HEK293 (cell line): ENCODE measurements at regions not wholly inside any gene's neighbourhood (a gene's known extent, or its start where the extent isn't known, plus 50 kb on each side); places are given as distances from the start of the nearest gene placed in this dataset.

Source experiments
- CTCF ChIA-PET: fragments of 350-600 bp; formaldehyde crosslinking; extraction: SDS; loops from one replicate; lab custom pipeline; 2021; ENCODE audit warnings: antibody characterized with exemption; lab: Yijun Ruan, JAX
- POLR2A ChIA-PET: fragments of 300-600 bp; formaldehyde crosslinking; extraction: SDS; loops from one replicate; lab custom pipeline; 2020; ENCODE audit warnings: antibody characterized with exemption, inconsistent platforms; lab: Yijun Ruan, JAX
- H3K27ac ChIP-seq: fragments of 200-500 bp; sonication (Bioruptor generic); 2 replicates; pipeline ENCODE4 v1.5.1; 2014; ENCODE audit warnings: low read depth, low read length, control low read depth, inconsistent platforms; ENCODE audit errors: extremely low read depth
- H3K36me3 ChIP-seq, 2 experiments: fragments of 200-500 bp in 1 of 2; sonication (Bioruptor generic) in 1 of 2; 1 replicate in 1 of 2; 2 replicates in 1 of 2; pipeline ENCODE4 v1.5.1; 2014 to 2017; ENCODE audit warnings: inconsistent platforms in 2 of 2, low read length in 2 of 2; ENCODE audit not compliant: control insufficient read depth in 2 of 2, insufficient read depth in 1 of 2
- H3K4me1 ChIP-seq: fragments of 200-500 bp; sonication (Bioruptor generic); 2 replicates; pipeline ENCODE4 v1.5.1; 2014; ENCODE audit warnings: mild to moderate bottlenecking, low read length, inconsistent platforms; ENCODE audit not compliant: control insufficient read depth, insufficient read depth
- H3K4me3 ChIP-seq: 2 replicates; pipeline ENCODE4 v1.5.1; 2011; ENCODE audit warnings: low read depth, mild to moderate bottlenecking, control low read depth, low read length, moderate library complexity
- H3K9me3 ChIP-seq: fragments of 200-500 bp; sonication (Bioruptor generic); 2 replicates; pipeline ENCODE4 v1.5.1; 2014; ENCODE audit warnings: low read depth, low read length, inconsistent platforms; ENCODE audit not compliant: control insufficient read depth, insufficient read depth
- FEZF1 ChIP-seq: fragments of 450-650 bp; formaldehyde crosslinking; IDR thresholded peaks from 2 replicates; pipeline ENCODE4 v1.5.1; 2016; ENCODE audit warnings: missing biosample characterization, missing genetic modification characterization
- PRDM1 ChIP-seq: fragments of 450-650 bp; formaldehyde crosslinking; IDR thresholded peaks from 2 replicates; pipeline ENCODE4; 2016; ENCODE audit warnings: missing biosample characterization, missing genetic modification characterization
- PRDM2 ChIP-seq: fragments of 450-650 bp; formaldehyde crosslinking; IDR thresholded peaks from 2 replicates; pipeline ENCODE4 v1.5.1; 2016; ENCODE audit warnings: missing biosample characterization, missing genetic modification characterization, borderline replicate concordance
- SALL2 ChIP-seq: fragments of 450-650 bp; formaldehyde crosslinking; IDR thresholded peaks from 2 replicates; pipeline ENCODE4 v1.5.0; 2017; ENCODE audit warnings: missing biosample characterization, mild to moderate bottlenecking, missing genetic modification characterization, borderline replicate concordance
- SCRT1 ChIP-seq: fragments of 450-650 bp; formaldehyde crosslinking; IDR thresholded peaks from 2 replicates; pipeline ENCODE4 v1.5.1; 2016; ENCODE audit warnings: missing biosample characterization, missing genetic modification characterization, borderline replicate concordance
- SCRT2 ChIP-seq: fragments of 450-650 bp; formaldehyde crosslinking; IDR thresholded peaks from 2 replicates; pipeline ENCODE4 v1.5.1; 2016; ENCODE audit warnings: missing biosample characterization, missing genetic modification characterization
- TRIM28 ChIP-seq: IDR thresholded peaks from 2 replicates; pipeline ENCODE4 v1.6.1; 2011; ENCODE audit warnings: low read length, control low read depth, borderline replicate concordance
- ZNF335 ChIP-seq: fragments of 450-650 bp; formaldehyde crosslinking; conservative IDR thresholded peaks from 2 replicates; pipeline ENCODE4 v1.5.1; 2016; ENCODE audit warnings: missing biosample characterization, missing genetic modification characterization
- ZNF341 ChIP-seq: fragments of 450-650 bp; formaldehyde crosslinking; IDR thresholded peaks from 2 replicates; pipeline ENCODE4; 2016; ENCODE audit warnings: low read depth, missing biosample characterization, missing genetic modification characterization
- ZNF354C ChIP-seq: fragments of 450-650 bp; formaldehyde crosslinking; IDR thresholded peaks from 2 replicates; pipeline ENCODE4 v1.5.1; 2016; ENCODE audit warnings: missing biosample characterization, missing genetic modification characterization, low read depth, borderline replicate concordance
- ZNF391 ChIP-seq: fragments of 450-650 bp; formaldehyde crosslinking; IDR thresholded peaks from 2 replicates; pipeline ENCODE4 v1.5.1; 2016; ENCODE audit warnings: low read depth, missing biosample characterization, missing genetic modification characterization, borderline replicate concordance
- ZNF501 ChIP-seq: fragments of 450-650 bp; formaldehyde crosslinking; IDR thresholded peaks from 2 replicates; pipeline ENCODE4 v1.5.1; 2016; ENCODE audit warnings: missing biosample characterization, missing genetic modification characterization
- ZNF530 ChIP-seq: fragments of 450-650 bp; formaldehyde crosslinking; IDR thresholded peaks from 2 replicates; pipeline ENCODE4 v1.5.1; 2016; ENCODE audit warnings: low read depth, missing biosample characterization, missing genetic modification characterization
- ZNF558 ChIP-seq: fragments of 450-650 bp; formaldehyde crosslinking; IDR thresholded peaks from 2 replicates; pipeline ENCODE4 v1.5.1; 2016; ENCODE audit warnings: missing biosample characterization, missing genetic modification characterization
- ZNF561 ChIP-seq: fragments of 450-650 bp; IDR thresholded peaks from 2 replicates; pipeline ENCODE4 v1.5.1; 2018; ENCODE audit warnings: missing biosample characterization, missing genetic modification characterization, borderline replicate concordance
- ZNF600 ChIP-seq: fragments of 450-650 bp; formaldehyde crosslinking; IDR thresholded peaks from 2 replicates; pipeline ENCODE4 v1.5.1; 2016; ENCODE audit warnings: missing biosample characterization, missing genetic modification characterization
- ZNF701 ChIP-seq: fragments of 450-650 bp; formaldehyde crosslinking; IDR thresholded peaks from 2 replicates; pipeline ENCODE4 v1.5.1; 2016; ENCODE audit warnings: missing biosample characterization, missing genetic modification characterization
- TF ChIP-seq, protein P1 (sequence below): fragments of 450-650 bp; formaldehyde crosslinking; conservative IDR thresholded peaks from 2 replicates; pipeline ENCODE4 v1.5.1; 2016; ENCODE audit warnings: low read depth, missing biosample characterization, missing genetic modification characterization

DNA sequence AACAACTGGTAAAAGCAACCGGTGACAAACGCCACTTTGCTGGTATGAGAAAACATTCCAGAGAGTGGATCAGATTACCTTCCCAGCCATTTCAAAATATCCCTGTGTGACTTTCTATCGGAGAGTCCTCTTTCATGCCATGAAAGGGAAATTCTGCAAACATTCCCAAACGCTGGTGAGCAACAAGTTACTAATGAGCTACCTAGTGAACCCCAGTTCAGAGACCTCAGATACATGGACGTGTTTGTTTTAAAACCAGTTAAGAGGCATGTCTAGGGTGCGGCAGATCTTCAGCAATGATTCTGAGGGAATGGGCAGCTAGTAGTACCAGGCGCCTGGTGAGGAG is 418.2 kb upstream of the NR2F2 start:
- H3K36me3 ChIP-seq, result no peaks in the 10 kb centered on the region
- H3K4me3 ChIP-seq, result no peak overlapping the region
- no peaks in the 10 kb centered on the region for H3K9me3 ChIP-seq
- TF ChIP-seq PRDM1 (tag by site-specific recombination), result peak; percentile 74
- TF ChIP-seq FEZF1 (tag by site-specific recombination), result peak; percentile 89
- peak; percentile 29; the same call in 1 of the 2 replicates for TF ChIP-seq ZNF335
- TF ChIP-seq, protein P1, sequence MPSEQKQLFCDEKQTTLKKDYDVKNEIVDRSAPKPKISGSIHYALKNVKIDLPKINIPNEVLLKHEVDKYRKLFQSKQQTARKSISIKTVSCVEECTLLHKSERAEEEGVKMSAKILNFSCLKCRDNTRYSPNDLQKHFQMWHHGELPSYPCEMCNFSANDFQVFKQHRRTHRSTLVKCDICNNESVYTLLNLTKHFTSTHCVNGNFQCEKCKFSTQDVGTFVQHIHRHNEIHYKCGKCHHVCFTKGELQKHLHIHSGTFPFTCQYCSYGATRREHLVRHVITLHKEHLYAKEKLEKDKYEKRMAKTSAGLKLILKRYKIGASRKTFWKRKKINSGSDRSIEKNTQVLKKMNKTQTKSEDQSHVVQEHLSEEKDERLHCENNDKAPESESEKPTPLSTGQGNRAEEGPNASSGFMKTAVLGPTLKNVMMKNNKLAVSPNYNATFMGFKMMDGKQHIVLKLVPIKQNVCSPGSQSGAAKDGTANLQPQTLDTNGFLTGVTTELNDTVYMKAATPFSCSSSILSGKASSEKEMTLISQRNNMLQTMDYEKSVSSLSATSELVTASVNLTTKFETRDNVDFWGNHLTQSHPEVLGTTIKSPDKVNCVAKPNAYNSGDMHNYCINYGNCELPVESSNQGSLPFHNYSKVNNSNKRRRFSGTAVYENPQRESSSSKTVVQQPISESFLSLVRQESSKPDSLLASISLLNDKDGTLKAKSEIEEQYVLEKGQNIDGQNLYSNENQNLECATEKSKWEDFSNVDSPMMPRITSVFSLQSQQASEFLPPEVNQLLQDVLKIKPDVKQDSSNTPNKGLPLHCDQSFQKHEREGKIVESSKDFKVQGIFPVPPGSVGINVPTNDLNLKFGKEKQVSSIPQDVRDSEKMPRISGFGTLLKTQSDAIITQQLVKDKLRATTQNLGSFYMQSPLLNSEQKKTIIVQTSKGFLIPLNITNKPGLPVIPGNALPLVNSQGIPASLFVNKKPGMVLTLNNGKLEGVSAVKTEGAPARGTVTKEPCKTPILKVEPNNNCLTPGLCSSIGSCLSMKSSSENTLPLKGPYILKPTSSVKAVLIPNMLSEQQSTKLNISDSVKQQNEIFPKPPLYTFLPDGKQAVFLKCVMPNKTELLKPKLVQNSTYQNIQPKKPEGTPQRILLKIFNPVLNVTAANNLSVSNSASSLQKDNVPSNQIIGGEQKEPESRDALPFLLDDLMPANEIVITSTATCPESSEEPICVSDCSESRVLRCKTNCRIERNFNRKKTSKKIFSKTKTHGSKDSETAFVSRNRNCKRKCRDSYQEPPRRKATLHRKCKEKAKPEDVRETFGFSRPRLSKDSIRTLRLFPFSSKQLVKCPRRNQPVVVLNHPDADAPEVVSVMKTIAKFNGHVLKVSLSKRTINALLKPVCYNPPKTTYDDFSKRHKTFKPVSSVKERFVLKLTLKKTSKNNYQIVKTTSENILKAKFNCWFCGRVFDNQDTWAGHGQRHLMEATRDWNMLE (tag by site-specific recombination), result 0 out of 2 replicates have a peak, but pooled peaks have one; percentile 13
- no peak for TF ChIP-seq ZNF530 (tag by site-specific recombination)
- peak; percentile 85; the same call in 1 of the 2 replicates for TF ChIP-seq SCRT1
- TF ChIP-seq ZNF341 (tag by site-specific recombination), result 0 out of 2 replicates have a peak, but pooled peaks have one; percentile 3
- no peak for TF ChIP-seq ZNF701 (tag by site-specific recombination)
- TF ChIP-seq ZNF501, result 0 out of 2 replicates have a peak, but pooled peaks have one; percentile 3
- TF ChIP-seq ZNF391 (tag by site-specific recombination), result no peak
- TF ChIP-seq TRIM28, result no peak; the same call in 1 of the 2 replicates
- TF ChIP-seq ZNF561 (tag by site-specific recombination), result peak; percentile 25; the same call in 1 of the 2 replicates
- no peak for TF ChIP-seq SALL2
- TF ChIP-seq PRDM2 (tag by site-specific recombination), result no peak
- TF ChIP-seq ZNF600 (tag by site-specific recombination), result peak; percentile 49; the same call in 1 of the 2 replicates
- peak; percentile 93 for TF ChIP-seq SCRT2 (tag by site-specific recombination)
- no peak for TF ChIP-seq ZNF558 (tag by site-specific recombination)
- no peak for TF ChIP-seq ZNF354C (tag by site-specific recombination)
- ChIA-PET POLR2A (interaction anchor here (1.2 kb wide), 1 partner anchor 418 kb away, joined by 4 read pairs; the partner anchor contains the start of gene NR2F2), CTCF (no interaction called here)
- H3K4me1 ChIP-seq, result peaks cover 49% of the 10 kb centered on the region
- H3K27ac ChIP-seq, result peak overlapping the region; percentile 60
